Psoas muscle (tissue), 7 donors: ENCODE measurements at regions not wholly inside any gene's neighbourhood (a gene's known extent, or its start where the extent isn't known, plus 50 kb on each side); places are given as distances from the start of the nearest gene placed in this dataset.

Experiments used
- ATAC-seq, 4 donors: fragments of 200-7000 bp; cut with Tn5 transposase; one replicate each; pipeline ENCODE4 v1.9.1; 2020; ENCODE audit warnings: moderate library complexity in 3 of 4, mild to moderate bottlenecking in 2 of 4
- DNase-seq, 2 donors: peaks; one replicate each; pipeline ENCODE4 v3.0.0-alpha.2; 2020
- H3K27ac ChIP-seq: fragments of 200-600 bp; one replicate; pipeline ENCODE4 v1.8.0; 2022
- H3K27me3 ChIP-seq, 3 donors: fragments of 200-600 bp in 1 of 3; one replicate each; pipeline versions ENCODE4 v1.6.1 to v1.8.0; 2013 to 2022; ENCODE audit warnings: low read length in 2 of 3, mild to moderate bottlenecking in 2 of 3, moderate library complexity in 1 of 3; ENCODE audit not compliant: insufficient read depth in 3 of 3
- H3K36me3 ChIP-seq, 2 donors: fragments of 200-600 bp in 1 of 2; one replicate each; pipeline versions ENCODE4 v1.6.1 to v1.8.0; 2013 to 2022; ENCODE audit warnings: low read depth in 1 of 2, mild to moderate bottlenecking in 1 of 2, moderate library complexity in 1 of 2; ENCODE audit not compliant: insufficient read depth in 1 of 2
- H3K4me1 ChIP-seq: fragments of 200-600 bp; one replicate; pipeline ENCODE4 v1.8.0; 2022
- H3K4me3 ChIP-seq: fragments of 200-600 bp; one replicate; pipeline ENCODE4 v1.8.0; 2022; ENCODE audit warnings: mild to moderate bottlenecking
- H3K9me3 ChIP-seq: fragments of 200-600 bp; one replicate; pipeline ENCODE4 v1.8.0; 2022
- WGBS, 3 donors: extraction: QIAGEN DNeasy Blood & Tissue Kit; methylation state at CpG; one replicate each; pipeline versions ENCODE4 v1.1.6 to v1.1.7; 2013; 5-methylcytosine and 5-hydroxymethylcytosine counted together
- intact Hi-C, 2 donors: fragments of 100-400 bp; cut with DNase I; formaldehyde crosslinking; loops; one replicate each; pipeline versions ENCODE4 v1.11.0 to v1.14.2; 2022
- TF ChIP-seq, protein P1 (sequence below): fragments of 200-600 bp; IDR thresholded peaks from one replicate; pipeline ENCODE4 v1.8.0; 2022; ENCODE audit warnings: antibody characterized with exemption
- donor health status: healthy with polysubstance abuse.
- donor health status: DM: no; HTN: no; CAD: no; lungs with moderate emphysema.
- donor health status: Bipolar disorder and iron deficiency.
- donor health status: healthy.
- donor health status: DM: yes; HTN: yes; CAD: no.
- donor health status: DM: no; HTN: no; CAD: no.
- donor health status: DM: yes; HTN: yes; CAD: no.

DNA sequence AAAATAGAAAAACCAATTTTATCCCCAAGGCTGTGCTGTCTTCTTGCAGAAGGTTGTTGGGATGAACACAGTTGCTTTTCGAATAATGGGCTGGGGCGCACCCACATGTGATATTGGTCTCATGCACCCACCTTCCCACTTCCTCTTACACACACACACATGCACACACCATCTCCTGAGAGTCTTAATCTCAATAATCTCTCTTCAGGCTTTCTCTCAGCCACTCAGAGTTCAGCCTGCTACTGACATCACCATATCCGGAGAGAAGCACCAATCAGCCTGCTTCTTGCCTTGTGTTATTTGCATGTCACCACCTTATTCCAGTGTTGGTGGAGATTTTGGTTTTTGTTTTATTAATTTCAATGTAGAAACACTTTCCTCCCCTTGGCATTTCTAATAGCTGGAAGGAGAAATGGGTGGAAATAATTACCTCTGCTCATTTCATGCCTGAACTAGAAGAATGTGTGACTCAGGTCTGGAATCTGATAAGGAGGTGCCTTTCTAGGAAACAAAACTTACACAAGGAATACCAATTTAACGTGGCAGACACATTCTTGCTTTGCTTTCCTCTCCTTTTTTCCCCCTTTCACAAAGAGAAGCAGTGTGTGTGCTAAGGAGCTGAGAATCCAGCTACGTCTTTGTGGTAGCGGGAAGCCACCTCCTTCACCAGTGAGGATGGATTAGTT lies 400.2 kb downstream of the MID1IP1 start:
- 80 to 91% (median 87%) methylated on average over 6 of the region's 6 CpGs for WGBS, 3 donors
- Histone ChIP-seq H3K4me3 (no peak overlapping the region), H3K9me3 (no peaks in the 10 kb centered on the region), H3K27me3 (peaks cover 0 to 3% (median 0%) of the 10 kb centered on the region in 3 donors), H3K27ac (no peak overlapping the region), H3K4me1 (no peaks in the 10 kb centered on the region), H3K36me3 (no peaks in the 10 kb centered on the region)
- TF ChIP-seq, protein P1, sequence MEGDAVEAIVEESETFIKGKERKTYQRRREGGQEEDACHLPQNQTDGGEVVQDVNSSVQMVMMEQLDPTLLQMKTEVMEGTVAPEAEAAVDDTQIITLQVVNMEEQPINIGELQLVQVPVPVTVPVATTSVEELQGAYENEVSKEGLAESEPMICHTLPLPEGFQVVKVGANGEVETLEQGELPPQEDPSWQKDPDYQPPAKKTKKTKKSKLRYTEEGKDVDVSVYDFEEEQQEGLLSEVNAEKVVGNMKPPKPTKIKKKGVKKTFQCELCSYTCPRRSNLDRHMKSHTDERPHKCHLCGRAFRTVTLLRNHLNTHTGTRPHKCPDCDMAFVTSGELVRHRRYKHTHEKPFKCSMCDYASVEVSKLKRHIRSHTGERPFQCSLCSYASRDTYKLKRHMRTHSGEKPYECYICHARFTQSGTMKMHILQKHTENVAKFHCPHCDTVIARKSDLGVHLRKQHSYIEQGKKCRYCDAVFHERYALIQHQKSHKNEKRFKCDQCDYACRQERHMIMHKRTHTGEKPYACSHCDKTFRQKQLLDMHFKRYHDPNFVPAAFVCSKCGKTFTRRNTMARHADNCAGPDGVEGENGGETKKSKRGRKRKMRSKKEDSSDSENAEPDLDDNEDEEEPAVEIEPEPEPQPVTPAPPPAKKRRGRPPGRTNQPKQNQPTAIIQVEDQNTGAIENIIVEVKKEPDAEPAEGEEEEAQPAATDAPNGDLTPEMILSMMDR: no peak
- ATAC-seq (no peak), DNase-seq (no peak)
- intact Hi-C loops: no loop called here

DNA sequence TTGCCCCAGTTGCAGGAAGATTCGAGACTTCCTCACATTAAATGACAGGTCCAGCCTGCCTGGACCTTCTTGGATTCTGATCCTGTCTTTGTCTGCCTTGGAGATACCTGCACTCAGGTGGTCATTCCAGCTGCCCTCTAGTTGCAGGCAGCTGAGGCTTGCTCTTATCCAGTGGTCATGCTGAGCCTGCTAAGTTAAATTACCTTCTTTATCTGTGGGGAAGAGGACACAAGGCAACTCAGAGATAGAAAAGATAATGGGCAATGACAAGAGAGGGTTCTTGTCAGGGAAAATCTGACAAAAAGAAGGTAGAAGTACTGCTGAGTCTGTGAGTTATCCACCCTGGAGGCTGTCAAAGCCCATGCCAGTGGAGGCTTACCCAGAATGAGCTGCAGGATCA lies 401.4 kb downstream of the MID1IP1 start:
- H3K27ac ChIP-seq: no peak overlapping the region
- H3K4me1 ChIP-seq: no peaks in the 10 kb centered on the region
- intact Hi-C loops: no loop called here
- no peak overlapping the region for H3K4me3 ChIP-seq
- 58 to 100% (median 93%) methylated on average over 1 of the region's 1 CpG for WGBS, 3 donors
- ATAC-seq (no peak), DNase-seq (no peak)
- TF ChIP-seq, protein P1: no peak
- no peaks in the 10 kb centered on the region for H3K9me3 ChIP-seq
- H3K27me3 ChIP-seq: peaks cover 0 to 3% (median 0%) of the 10 kb centered on the region in 3 donors
- H3K36me3 ChIP-seq: no peaks in the 10 kb centered on the region

- Histone ChIP-seq H3K27ac (no peak overlapping the region), H3K36me3 (no peaks in the 10 kb centered on the region), H3K4me3 (no peak overlapping the region), H3K4me1 (no peaks in the 10 kb centered on the region), H3K27me3 (peaks cover 0 to 3% (median 0%) of the 10 kb centered on the region in 3 donors), H3K9me3 (no peaks in the 10 kb centered on the region)
- ATAC-seq: no peak
- intact Hi-C loops: no loop called here
- DNase-seq: no peak
- TF ChIP-seq, protein P1: no peak
- WGBS, 3 donors: 60 to 75% (median 70%) methylated on average over 3 of the region's 3 CpGs
Observed at GRCh38 chrX:39203427-39203826, 402.2 kb downstream of the MID1IP1 start.

DNA sequence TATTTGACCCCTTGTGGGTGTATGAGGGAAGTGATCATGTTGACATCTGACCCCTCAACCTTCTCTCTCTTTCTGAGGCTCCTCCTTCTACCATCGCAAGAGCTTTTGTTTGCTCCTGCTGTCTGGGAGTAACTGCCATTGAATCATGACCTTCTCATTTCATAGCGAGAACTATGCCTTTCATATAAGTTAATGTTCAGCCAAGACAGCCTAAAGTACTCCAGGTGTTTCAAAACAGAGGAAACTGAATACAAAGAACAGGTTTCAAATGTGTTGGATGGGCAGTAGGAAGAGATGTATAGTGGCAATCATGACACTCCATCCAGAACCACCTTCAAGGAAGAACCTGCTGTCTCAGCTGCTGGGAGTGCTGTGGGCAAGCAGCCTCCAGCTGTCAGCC lies 403.1 kb downstream of the MID1IP1 start:
- no peak overlapping the region for H3K4me3 ChIP-seq
- ATAC-seq (no peak), DNase-seq (no peak)
- peaks cover 0 to 3% (median 0%) of the 10 kb centered on the region in 3 donors for H3K27me3 ChIP-seq
- no peaks in the 10 kb centered on the region for H3K9me3 ChIP-seq
- H3K4me1 ChIP-seq: no peaks in the 10 kb centered on the region
- TF ChIP-seq, protein P1: no peak
- no peaks in the 10 kb centered on the region for H3K36me3 ChIP-seq
- intact Hi-C loops: no loop called here
- 76 to 95% (median 86%) methylated on average over 2 of the region's 2 CpGs for WGBS, 3 donors
- H3K27ac ChIP-seq: no peak overlapping the region

- 87 to 97% (median 94%) methylated on average over 1 of the region's 1 CpG for WGBS, 3 donors
- Histone ChIP-seq H3K9me3 (no peaks in the 10 kb centered on the region), H3K4me1 (no peaks in the 10 kb centered on the region), H3K4me3 (no peak overlapping the region), H3K36me3 (no peaks in the 10 kb centered on the region), H3K27ac (no peak overlapping the region), H3K27me3 (peaks cover 0 to 3% (median 0%) of the 10 kb centered on the region in 3 donors)
- TF ChIP-seq, protein P1: no peak
- intact Hi-C loops: no loop called here
- no peak for DNase-seq
- ATAC-seq: no peak
Observed at GRCh38 chrX:39204945-39205344, 403.7 kb downstream of the MID1IP1 start.
